GM13976 (cell line): ENCODE measurements at regions not wholly inside any gene's neighbourhood (a gene's known extent, or its start where the extent isn't known, plus 50 kb on each side); places are given as distances from the start of the nearest gene placed in this dataset.

Experiments
- DNase-seq: peaks from one replicate; pipeline ENCODE4 v3.0.0; 2012; ENCODE audit warnings: low spot score
- CTCF ChIP-seq: IDR thresholded peaks from 2 replicates; pipeline ENCODE4 v1.5.1; 2012; ENCODE audit warnings: borderline replicate concordance, mild to moderate bottlenecking; ENCODE audit not compliant: insufficient read depth; ENCODE audit errors: extremely low read depth, missing control alignments, control extremely low read depth
- in situ Hi-C: fragments of 300-500 bp; cut with MboI; formaldehyde crosslinking; loops from one replicate; pipeline ENCODE4 v1.12.0; 2022; ENCODE audit warnings: low sequenced_read_pairs, mixed read lengths, inconsistent platforms; ENCODE audit not compliant: unreplicated experiment

GRCh38 chr6:43849844-43850243, 79.8 kb downstream of the VEGFA start:
- in situ Hi-C loops: no loop called here
- no peak for DNase-seq
- TF ChIP-seq CTCF: no peak

GRCh38 chr6:43848671-43849391, 78.8 kb downstream of the VEGFA start:
- in situ Hi-C loops: no loop called here
- no peak for DNase-seq
- no peak for TF ChIP-seq CTCF

- no peak for DNase-seq
Measured at GRCh38 chr6:43847741-43848630, 78.0 kb downstream of the VEGFA start.

GRCh38 chr6:43846556-43846955, 76.5 kb downstream of the VEGFA start:
- no peak for TF ChIP-seq CTCF
- no peak for DNase-seq
- in situ Hi-C loops: no loop called here

More at GRCh38 chr6:43847741-43848630, 78.0 kb downstream of the VEGFA start:
- in situ Hi-C loops: no loop called here
- no peak for TF ChIP-seq CTCF

- DNase-seq: no peak
- TF ChIP-seq CTCF: no peak
- in situ Hi-C loops: no loop called here
Measured at GRCh38 chr6:43845646-43846045, 75.6 kb downstream of the VEGFA start.

- DNase-seq: no peak
- in situ Hi-C loops: no loop called here
- no peak for TF ChIP-seq CTCF
Measured at GRCh38 chr6:43843669-43844171, 73.7 kb downstream of the VEGFA start.
